ENCODE measurements at regions not wholly inside any gene's neighbourhood (a gene's known extent, or its start where the extent isn't known, plus 50 kb on each side); places are given as distances from the start of the nearest gene placed in this dataset.
A peak's percentile ranks its signal among the peaks of the same experiment; 100 is the strongest.
"Not testable (repeated sequence)": the region's sequence is repeated elsewhere in the genome, so short reads cannot be mapped to it uniquely, and the experiment has no call there.

- Histone ChIP-seq H3K27ac (ENCODE audit: low read length) (peak overlapping the region; percentile 64), H2AFZ (ENCODE audit: low read depth, low read length) (peak overlapping the region; percentile 85), H3K4me2 (ENCODE audit: low read length) (peak overlapping the region; percentile 59), H3K9ac (ENCODE audit: low read length) (peak overlapping the region; percentile 66), H3K4me3 (ENCODE audit: low read length) (peak overlapping the region; percentile 69)
- not testable (repeated sequence) for H3K79me2 ChIP-seq (replicated peaks; ENCODE audit: insufficient read depth, low read length); H3F3A ChIP-seq (ENCODE audit: insufficient read depth, low read length, poor library complexity, severe bottlenecking); H3K27me3 ChIP-seq (ENCODE audit: insufficient read depth, low read depth, low read length); H3K36me3 ChIP-seq (ENCODE audit: insufficient read depth, low read length); H3K9me2 ChIP-seq (ENCODE audit: insufficient read depth, low read length); H3K9me3 ChIP-seq (ENCODE audit: low read length); H4K20me1 ChIP-seq (ENCODE audit: insufficient read depth)
- peak; percentile 23 for TF ChIP-seq TAF1 (IDR thresholded peaks at IDR 0.05; ENCODE audit: low read depth)
These were observed 124.5 kb upstream of the PTPN20 start for GRCh38 chr10:46786518-46787320.

GRCh38 chr10:46787321-46787615, 124.0 kb upstream of the PTPN20 start:
- Histone ChIP-seq H3F3A (ENCODE audit: insufficient read depth, low read length, poor library complexity, severe bottlenecking) (no peaks in the 10 kb centered on the region), H3K9me3 (ENCODE audit: low read length) (no peaks in the 10 kb centered on the region), H3K9ac (ENCODE audit: low read length) (peak overlapping the region; percentile 66), H3K27me3 (ENCODE audit: insufficient read depth, low read depth, low read length) (no peaks in the 10 kb centered on the region), H3K27ac (ENCODE audit: low read length) (peak overlapping the region; percentile 64), H3K4me2 (ENCODE audit: low read length) (peak overlapping the region; percentile 59), H2AFZ (ENCODE audit: low read depth, low read length) (no peak overlapping the region), H3K79me2 (replicated peaks; ENCODE audit: insufficient read depth, low read length) (no peaks in the 10 kb centered on the region), H4K20me1 (ENCODE audit: insufficient read depth) (no peaks in the 10 kb centered on the region), H3K4me3 (ENCODE audit: low read length) (peak overlapping the region; percentile 69), H3K9me2 (ENCODE audit: insufficient read depth, low read length) (no peaks in the 10 kb centered on the region), H3K36me3 (ENCODE audit: insufficient read depth, low read length) (no peaks in the 10 kb centered on the region)
- TF ChIP-seq EP300 (conservative IDR thresholded peaks at IDR 0.05; ENCODE audit: poor library complexity, severe bottlenecking) (no peak), CTCF (IDR thresholded peaks at IDR 0.05; ENCODE audit: poor library complexity, severe bottlenecking) (peak; percentile 56), POLR2AphosphoS5 (IDR thresholded peaks at IDR 0.05) (no peak), RAD21 (conservative IDR thresholded peaks at IDR 0.05) (peak; percentile 54), TAF1 (IDR thresholded peaks at IDR 0.05; ENCODE audit: low read depth) (no peak), REST (IDR thresholded peaks at IDR 0.05; ENCODE audit: borderline replicate concordance) (no peak), EZH2 (IDR thresholded peaks at IDR 0.05; ENCODE audit: borderline replicate concordance, insufficient read depth, low read length, poor library complexity, severe bottlenecking) (no peak), SMC3 (conservative IDR thresholded peaks at IDR 0.05; ENCODE audit: poor library complexity) (peak; percentile 64), MXI1 (conservative IDR thresholded peaks at IDR 0.05; ENCODE audit: poor library complexity, severe bottlenecking) (no peak)

- not testable (repeated sequence) for H3K4me3 ChIP-seq (ENCODE audit: low read length)
These were observed 118.4 kb upstream of the PTPN20 start for GRCh38 chr10:46792657-46793357.

GRCh38 chr10:46796351-46796750, 114.9 kb upstream of the PTPN20 start:
- H3K4me3 ChIP-seq (ENCODE audit: low read length); H2AFZ ChIP-seq (ENCODE audit: low read depth, low read length); H3K79me2 ChIP-seq (replicated peaks; ENCODE audit: insufficient read depth, low read length); H3K27ac ChIP-seq (ENCODE audit: low read length); H3K36me3 ChIP-seq (ENCODE audit: insufficient read depth, low read length); H4K20me1 ChIP-seq (ENCODE audit: insufficient read depth); H3K9me3 ChIP-seq (ENCODE audit: low read length); H3K9ac ChIP-seq (ENCODE audit: low read length); H3K4me2 ChIP-seq (ENCODE audit: low read length); H3K9me2 ChIP-seq (ENCODE audit: insufficient read depth, low read length); H3F3A ChIP-seq (ENCODE audit: insufficient read depth, low read length, poor library complexity, severe bottlenecking); H3K27me3 ChIP-seq (ENCODE audit: insufficient read depth, low read depth, low read length): not testable (repeated sequence)

More at GRCh38 chr10:46792657-46793357, 118.4 kb upstream of the PTPN20 start:
- not testable (repeated sequence) for H3K36me3 ChIP-seq (ENCODE audit: insufficient read depth, low read length); H3K4me2 ChIP-seq (ENCODE audit: low read length); H3K27me3 ChIP-seq (ENCODE audit: insufficient read depth, low read depth, low read length); H3F3A ChIP-seq (ENCODE audit: insufficient read depth, low read length, poor library complexity, severe bottlenecking); H3K9me2 ChIP-seq (ENCODE audit: insufficient read depth, low read length); H3K9me3 ChIP-seq (ENCODE audit: low read length); H3K79me2 ChIP-seq (replicated peaks; ENCODE audit: insufficient read depth, low read length); H3K27ac ChIP-seq (ENCODE audit: low read length); H4K20me1 ChIP-seq (ENCODE audit: insufficient read depth); H2AFZ ChIP-seq (ENCODE audit: low read depth, low read length); H3K9ac ChIP-seq (ENCODE audit: low read length)

GRCh38 chr10:46802010-46802409, 109.2 kb upstream of the PTPN20 start:
- H3F3A ChIP-seq (ENCODE audit: insufficient read depth, low read length, poor library complexity, severe bottlenecking); H3K9ac ChIP-seq (ENCODE audit: low read length); H3K9me3 ChIP-seq (ENCODE audit: low read length); H3K4me3 ChIP-seq (ENCODE audit: low read length); H3K27ac ChIP-seq (ENCODE audit: low read length); H3K27me3 ChIP-seq (ENCODE audit: insufficient read depth, low read depth, low read length); H3K4me2 ChIP-seq (ENCODE audit: low read length); H4K20me1 ChIP-seq (ENCODE audit: insufficient read depth); H3K79me2 ChIP-seq (replicated peaks; ENCODE audit: insufficient read depth, low read length); H3K36me3 ChIP-seq (ENCODE audit: insufficient read depth, low read length); H2AFZ ChIP-seq (ENCODE audit: low read depth, low read length); H3K9me2 ChIP-seq (ENCODE audit: insufficient read depth, low read length): not testable (repeated sequence)
